ENCODE measurements at regions not wholly inside any gene's neighbourhood (a gene's known extent, or its start where the extent isn't known, plus 50 kb on each side); places are given as distances from the start of the nearest gene placed in this dataset.

DNA sequence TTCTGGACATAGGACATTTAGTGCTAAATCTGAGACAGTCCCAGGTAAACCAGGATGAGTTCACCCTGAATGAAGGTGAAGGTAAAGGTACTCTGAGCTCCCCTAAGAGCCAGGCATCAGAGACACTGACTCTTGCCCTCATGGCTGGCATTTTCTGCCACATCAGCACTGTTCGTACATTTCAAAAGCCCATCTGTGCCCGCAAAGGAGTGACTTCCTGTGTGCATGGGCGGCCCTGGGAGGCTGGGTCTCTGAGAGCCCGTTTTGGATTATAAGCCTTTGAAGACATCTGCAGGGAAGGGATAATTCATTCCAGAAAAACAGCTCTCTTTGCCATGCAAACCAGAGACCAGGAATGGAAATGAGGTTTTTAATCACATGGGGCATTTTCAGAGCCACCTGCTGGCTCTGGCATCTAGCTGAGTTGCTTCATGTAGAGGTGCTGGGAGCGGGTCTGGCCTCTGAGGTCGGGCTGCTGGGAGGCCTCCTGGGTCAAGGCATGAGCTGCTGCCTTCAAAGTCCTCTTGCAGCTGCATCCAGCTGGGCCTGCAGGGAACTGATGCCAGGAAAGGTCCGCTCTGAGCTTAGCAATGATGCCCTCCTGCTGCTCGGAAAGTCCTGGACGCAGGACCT is 348.3 kb downstream of the DHX35 start:
- DNase-seq (ENCODE audit: low read depth) = no peak

DNA sequence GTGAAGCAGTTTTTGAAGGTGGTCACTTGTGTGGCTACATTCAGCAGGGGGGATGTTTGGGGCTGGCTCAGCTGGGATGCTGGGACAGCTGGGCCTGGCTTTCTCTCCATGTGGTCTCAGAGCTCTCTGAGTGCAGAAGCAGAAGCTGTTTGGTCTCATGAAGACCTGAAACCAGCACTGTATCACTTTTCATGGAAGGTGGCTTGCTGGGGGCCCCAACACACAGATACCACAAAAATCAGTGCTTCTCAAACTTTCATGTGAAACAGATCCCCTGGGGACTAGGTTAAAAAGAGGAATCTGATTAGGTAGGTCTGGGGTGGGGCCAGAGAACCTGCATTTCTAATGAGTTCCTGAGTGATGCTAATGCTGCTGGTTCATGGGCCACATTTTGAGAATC is 347.3 kb downstream of the DHX35 start:
- DNase-seq (ENCODE audit: low read depth) = no peak

DNA sequence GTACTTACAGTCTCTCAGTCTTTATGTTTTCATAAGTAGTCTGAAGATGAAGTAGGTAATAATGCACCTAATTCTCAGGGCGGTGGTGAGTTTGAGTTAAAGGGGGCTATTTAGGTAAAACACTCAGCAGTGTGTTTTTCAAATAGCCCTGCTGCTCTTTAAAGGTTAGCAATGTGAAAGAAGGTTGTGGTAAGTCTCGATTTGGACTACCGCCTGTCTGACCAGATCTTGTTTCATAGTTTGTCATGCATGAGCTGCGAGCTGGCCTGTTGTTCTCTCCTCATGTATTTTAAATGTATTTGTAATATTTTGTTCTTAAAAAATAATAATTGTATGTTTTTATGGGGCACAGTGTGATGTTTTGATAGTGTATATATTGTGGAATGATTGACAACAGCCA is 340.2 kb downstream of the DHX35 start:
- DNase-seq (ENCODE audit: low read depth) = no peak

DNA sequence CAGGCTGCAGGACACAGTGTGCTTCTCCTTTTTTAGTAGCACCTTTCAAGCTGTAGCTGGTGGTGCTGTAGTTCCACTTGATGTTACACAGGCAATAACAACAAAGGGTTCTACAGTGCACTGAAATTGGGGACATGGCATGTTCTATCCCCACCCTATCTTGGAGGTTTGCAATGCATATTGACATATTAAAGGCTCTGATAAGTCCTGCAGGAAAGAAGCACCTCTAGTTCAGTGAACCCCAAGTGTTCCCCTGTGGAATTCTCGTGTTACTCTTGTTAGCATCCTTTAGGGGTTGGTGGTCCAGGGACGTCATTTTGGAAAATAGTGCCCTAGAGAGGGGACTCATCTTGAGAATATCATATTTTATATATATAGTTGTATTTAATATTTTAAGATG is 337.6 kb downstream of the DHX35 start:
- DNase-seq (ENCODE audit: low read depth) = no peak

DNA sequence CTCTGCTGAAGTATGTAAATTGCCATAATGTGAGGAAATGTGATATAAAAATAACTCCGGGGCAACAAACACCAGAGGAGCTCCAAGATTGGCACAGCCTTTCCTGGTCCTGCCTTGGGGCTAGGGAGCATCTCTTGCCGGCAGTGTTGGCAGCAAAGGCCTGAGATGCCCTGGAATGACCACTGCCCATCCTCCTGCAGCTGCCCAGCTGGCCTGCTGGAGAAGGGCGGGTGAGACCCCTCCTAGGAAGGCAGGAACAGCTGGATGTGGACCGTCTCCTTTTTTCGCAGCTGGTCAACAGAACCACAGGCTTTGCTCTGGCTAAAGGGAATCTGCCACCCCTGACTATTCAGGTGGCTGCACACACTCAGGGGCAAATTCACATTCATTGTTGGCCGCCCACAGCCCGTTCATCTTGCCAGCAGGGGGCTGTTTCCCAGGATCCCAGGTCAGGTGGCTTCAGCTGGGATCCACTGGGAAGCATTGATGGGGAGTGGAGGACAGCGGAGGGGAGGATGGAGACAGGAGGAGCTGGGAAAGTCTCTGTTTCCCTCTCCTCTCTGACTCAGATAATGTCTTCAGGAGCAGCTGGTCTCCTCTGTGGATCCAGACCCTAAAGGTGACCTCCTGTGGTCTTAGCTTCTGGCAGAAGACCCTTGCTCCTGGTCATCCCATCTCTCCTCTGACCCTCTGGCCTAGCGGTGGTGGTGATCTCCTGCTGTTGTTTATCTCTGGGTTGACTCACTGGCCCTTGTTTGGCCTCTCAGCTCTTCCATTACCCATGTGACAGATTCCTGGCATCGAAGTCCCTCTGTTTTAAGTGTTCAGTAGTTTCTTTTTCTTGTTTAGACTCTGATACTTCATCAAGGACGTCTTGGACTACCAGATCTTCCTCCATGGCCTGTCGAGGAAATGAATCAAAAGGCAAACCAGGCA is 336.7 kb downstream of the DHX35 start:
- no peak for DNase-seq (ENCODE audit: low read depth)

DNA sequence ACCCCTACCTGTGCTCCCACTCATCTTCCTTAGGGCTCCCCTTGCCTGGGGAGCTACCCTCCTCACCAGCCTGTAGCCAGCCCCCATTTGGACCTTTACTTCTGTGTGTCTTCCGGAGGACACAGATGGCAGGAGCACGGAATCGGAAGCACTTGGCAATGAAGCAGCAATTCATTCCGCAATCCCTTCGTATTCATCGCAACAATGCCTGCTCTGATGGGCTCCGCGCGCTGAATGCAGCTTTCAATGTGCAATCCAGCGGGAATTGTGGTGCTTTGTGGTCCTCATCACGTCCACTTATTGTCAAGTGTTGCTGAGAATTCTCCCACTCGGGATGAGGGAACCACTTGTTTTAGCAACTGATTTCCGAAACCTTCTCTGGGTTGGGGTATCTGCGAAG is 336.0 kb downstream of the DHX35 start:
- no peak for DNase-seq (ENCODE audit: low read depth)

DNA sequence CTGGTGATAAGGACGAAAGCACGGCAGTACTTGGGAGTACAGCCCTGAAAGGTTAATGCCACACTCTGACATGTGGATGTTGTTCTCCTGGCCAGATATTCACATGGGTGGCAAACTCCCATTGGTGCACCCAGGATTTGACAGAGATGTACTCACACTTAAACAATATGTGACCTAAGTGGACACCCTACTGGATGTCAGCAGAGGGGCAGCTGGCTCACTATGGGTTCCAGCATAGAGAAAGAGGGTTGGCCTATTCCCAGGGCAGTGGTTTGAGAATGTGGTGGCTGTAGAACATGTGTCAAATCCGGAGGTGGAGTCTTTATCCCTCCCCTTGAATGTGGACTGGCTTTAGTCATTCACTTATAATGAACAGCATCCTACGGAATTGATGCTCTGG is 333.2 kb downstream of the DHX35 start:
- no peak for DNase-seq (ENCODE audit: low read depth)

DNA sequence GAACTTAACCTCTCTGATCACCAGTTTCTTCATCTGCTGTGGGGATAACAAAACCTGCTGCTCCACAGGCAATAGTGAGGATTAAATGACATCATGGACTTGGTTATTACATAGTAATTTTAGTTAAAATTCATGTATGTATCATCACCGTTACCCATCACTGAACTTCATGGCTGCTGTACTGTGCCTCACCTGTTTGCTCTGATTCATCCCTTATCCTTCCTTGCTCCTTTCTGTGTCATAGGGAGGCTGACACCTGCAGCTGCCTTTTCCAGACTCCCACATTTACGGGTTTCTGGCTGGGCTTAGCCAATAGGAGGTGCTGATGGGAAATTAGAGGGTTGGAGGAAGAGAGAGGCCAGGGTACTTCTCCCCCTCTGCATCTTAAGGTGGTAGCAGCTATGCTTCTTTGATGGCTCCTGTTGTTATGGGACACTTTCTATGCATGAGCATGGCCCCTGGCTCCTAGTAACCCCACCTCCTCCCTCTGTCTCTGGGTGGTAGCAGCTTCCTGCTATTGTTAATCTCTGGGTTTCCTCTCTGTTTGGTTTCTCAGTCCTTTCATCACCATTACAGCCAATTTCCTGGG is 332.1 kb downstream of the DHX35 start:
- no peak for DNase-seq (ENCODE audit: low read depth)

DNA sequence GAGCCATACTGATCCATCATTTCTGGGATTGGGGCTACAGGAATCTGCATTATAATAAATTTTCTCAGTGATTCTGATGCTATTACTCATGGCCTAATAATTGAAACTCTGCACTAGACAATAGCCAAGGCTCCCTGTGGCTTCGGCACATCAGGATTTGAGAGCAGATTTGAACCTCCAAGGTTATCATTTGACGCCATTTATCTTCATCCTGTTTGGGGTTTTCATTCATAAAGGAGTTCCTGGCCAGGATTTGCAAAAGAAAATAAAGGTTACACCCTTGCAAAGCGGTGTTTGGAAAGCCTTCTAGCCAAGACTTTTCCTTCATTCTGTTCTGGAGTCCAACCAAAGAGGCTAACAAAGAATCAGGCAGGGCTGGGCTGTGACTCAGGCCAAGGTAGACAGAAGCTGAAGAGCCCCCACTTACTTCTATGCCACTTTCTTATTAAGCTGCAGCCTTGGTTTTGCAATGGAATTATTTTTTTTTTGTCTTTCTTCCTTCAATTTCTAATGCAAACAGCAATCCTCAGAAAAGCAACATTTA is 330.1 kb downstream of the DHX35 start:
- no peak for DNase-seq (ENCODE audit: low read depth)

DNA sequence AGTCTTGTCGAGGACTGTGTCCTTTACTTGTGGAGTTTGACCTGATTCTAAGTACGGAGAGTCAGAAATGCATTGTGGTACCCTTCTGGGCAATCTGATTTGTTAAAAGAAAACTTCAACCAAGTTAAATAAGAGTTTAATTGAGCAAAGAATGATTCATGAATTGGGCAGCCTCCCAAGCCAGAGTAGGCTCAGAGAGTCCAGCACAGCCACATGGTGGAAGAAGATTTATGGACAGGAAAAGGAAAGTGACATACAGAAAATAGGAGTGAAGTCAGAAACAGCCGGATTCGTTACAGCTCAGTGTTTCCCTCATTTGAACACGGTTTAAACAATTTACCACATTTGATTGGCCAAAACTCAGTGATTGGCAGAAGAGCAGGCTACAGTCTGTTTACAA is 329.2 kb downstream of the DHX35 start:
- no peak for DNase-seq (ENCODE audit: low read depth)

DNA sequence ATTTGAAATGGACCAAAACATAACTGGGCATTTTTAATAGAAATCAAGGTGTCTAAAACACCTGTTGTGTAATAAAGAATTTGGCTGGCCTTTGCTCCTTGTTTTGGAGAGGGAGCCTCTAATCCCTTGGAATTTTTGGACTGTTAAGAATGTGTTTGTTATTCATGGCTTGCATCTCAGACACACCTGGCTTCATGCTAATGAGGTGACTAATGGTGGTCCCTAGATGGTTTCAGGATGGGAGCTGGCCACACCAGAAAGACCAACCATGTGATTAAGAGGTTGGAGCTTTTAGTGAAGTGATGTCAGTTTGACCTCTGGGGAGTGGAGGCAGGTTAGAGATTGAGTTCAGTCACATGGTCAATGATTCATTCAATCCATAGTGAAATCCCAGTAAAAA is 328.4 kb downstream of the DHX35 start:
- no peak for DNase-seq (ENCODE audit: low read depth)

DNA sequence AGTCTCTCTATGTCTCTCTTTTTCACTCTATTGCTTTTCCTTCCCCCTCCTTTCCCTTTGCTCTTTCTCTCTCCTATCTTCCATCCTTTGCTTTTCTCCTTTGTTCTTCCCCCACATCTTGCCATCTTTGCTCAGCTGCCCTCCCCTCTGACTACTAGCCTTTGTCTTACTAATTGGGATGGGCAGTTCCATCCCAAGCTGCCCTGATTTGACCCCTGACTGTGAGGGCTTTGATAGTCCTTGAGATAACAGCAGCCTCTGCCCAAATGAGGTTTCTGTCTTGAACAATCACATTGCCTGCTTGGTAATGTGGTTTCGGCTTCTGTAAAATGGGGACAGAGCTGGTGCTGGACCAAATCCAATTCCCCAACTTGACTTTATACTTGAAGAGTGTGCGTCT is 327.7 kb downstream of the DHX35 start:
- DNase-seq (ENCODE audit: low read depth) = no peak

DNA sequence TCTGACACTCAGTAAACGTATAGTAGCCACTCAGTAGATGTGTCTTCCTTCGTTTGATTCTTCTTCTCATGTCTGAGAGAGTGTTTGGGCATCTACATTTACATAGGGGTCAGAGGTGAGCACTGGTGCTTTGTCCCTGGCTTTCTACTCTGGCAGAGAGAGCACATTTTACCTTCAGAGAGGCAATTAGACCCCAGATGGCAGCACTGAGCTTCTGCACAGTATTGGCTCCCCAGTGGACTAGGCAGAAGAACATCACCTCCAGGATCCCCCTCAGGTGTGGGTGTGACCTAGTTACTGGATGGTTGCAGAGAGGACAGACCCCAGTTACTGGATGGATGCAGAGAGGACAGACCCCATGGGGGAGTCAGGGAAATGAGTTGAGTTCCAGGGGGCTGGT is 327.2 kb downstream of the DHX35 start:
- DNase-seq (ENCODE audit: low read depth) = no peak

DNA sequence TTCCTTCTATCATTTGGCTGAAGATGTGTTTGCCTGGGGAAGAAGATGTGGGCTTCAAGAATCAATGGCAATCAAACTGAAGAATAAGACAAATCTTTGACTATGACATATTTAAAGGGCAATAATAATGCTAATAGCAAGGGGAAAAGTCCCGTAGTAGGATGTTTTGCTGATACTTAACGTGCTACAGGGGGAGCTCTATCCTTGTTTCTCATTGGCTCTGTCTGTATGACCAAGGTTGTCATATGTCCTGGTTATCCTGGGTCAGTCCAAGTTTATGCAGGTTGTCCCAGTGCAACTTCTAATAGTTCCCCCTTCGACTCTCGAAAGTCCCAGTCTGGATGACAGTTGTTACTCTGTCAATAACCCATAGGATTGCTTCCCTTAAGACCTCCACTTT is 321.3 kb downstream of the DHX35 start:
- no peak for DNase-seq (ENCODE audit: low read depth)

DNA sequence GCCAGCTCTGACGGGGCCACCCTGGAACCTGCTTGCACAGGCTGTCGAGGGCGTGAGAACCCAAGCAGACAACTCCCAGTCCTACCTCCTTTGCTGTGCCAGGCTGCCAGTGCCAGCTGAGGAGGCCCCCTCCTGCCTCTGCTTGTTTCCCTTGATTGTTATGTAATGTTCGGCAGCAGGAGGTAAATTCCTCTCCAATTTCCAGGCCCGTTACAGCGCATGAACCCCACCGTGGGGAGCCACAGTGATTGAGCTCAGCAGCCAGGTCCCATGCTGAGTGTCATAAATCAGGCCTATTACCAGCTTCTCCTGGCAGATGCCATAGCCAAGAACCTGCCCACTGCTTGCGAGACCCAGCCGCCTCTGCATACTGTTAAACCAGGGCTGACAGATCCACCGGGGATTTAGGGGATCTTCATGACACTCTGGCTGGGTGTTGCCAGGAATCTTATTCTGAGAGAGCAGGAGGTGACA is 320.5 kb downstream of the DHX35 start:
- DNase-seq (ENCODE audit: low read depth) = no peak

DNA sequence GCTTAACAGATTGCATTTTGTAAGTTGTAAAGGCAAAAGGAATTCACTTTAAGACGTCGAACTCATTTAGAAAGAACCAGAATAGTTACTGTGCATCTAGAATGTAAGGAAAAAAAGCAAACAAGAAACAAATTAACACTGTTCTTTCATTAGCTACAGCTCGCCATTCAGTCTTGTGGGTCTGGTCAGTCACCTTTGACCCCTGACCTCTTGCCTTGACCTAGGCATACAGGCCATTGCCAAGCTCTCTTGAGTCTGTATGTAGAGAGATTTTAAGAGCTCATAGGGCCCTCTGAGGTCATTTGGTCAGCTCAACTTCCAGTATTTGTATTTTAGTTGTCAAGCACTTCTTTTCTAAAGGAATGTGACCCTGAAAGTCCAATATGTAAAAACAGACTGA is 318.7 kb downstream of the DHX35 start:
- no peak for DNase-seq (ENCODE audit: low read depth)

DNA sequence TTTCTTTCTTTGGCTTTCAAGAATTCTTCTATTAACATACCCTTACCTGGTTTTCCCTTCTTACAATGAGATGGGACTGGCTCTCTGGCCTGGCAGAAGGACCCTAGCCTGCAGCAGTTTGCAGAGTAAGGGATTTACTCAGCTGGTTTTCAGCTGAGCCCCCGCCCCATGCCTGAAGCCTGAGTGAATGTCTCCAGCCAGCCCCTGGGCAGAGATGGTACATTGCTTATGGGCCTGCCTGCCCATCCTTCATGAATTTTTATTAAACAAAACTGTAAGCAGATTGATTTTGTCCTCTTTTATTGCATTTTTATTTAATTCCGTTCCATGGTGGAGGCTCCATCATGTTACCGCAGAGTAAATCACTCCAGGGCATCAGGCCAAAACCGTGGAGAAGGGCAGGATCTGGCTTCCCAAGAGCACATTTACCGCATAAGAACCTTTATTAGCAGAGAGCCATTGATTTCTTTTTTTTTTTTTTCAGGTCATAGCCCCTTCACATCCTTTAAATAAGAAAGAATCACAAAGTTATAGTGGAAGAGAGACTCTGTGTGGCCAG is 316.2 kb downstream of the DHX35 start:
- no peak for DNase-seq (ENCODE audit: low read depth)

DNA sequence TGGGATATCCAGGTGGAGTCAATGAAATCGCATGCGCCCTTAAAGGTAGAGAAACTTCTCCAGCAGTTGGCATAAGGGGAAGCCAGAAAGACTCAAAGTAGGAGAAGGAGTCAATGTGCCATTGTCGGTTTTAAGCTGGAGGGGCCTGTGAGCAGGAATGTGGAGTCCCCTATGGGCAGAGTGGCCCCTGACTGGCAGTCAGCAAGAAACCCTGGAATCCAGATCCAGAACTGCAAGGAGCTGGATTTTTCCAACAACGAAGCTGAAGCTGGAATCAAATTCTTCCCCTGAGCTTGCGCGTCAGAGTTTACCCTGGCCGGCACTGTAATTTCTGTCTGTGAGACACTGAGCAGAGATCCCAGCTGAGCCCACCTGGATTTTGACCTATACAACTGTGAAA is 315.0 kb downstream of the DHX35 start:
- no peak for DNase-seq (ENCODE audit: low read depth)

DNA sequence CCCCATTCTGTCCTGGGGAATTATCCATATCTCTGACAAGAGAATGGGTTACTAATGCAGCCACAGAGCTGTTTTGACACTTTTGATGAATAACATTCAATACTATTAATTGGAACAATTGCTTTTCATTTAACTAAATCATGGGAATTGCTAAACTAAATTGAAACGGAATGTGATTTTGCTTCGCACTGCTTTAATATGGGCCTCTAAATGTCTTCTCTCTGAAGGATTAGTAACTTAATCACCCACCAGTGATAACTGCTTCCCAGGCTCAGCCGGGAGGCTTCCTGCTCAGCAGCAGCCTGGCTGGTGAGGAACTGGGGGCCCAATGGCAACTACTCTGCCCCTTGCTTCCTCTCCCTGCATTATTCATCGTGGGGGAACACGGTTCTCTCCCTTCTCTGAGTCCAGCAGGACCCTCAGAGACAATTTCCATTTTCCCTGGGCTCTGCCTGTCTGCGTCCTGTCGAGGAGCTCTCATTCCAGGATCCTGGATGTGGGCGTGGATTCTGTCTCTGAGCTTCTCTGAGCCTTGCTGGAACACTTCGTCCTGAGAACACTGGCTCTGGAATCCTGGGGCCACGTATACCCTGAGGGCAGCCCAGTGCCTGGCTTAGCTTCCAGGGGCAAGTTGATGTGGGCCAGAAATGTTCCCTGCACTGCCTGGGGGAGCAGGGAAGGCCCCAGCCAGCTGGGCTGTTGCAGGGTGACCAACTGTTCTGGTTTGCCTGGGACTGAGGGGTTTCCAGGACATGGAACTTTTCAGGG is 308.9 kb downstream of the DHX35 start:
- DNase-seq (ENCODE audit: low read depth) = no peak

DNA sequence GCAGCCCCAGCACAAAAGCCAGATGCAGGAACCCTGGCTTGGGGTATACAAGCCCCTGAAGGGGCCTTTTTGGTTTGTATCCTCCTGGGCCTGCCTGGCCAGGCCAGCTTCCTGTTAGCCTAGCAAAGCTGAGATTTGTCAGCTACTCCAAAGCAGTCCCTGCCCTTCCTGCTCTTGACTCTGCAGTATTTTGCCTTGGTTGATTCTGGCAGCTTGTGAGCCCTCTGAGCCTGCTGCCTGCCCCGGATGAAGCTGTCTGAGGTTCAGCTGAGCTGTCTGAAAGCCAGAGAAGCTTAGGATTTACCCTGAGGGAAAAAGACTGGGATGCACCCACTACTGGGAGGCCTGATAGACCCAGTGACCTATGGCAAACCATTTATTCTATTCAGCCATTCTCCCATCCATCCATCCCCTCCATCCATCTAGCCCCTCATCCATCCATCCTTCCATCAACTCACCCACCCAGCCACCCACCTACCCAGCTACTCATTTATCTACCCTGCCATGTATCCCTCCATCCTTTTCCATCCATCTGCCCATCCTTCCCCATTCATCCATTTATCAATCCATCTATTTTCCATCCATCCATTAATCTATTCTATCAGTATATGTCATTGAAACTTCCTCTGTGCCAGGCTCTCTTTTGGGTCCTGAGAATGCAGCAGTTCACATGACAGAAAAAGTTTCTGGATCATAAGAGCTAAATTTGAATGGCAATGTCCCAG is 307.5 kb downstream of the DHX35 start:
- no peak for DNase-seq (ENCODE audit: low read depth)

DNA sequence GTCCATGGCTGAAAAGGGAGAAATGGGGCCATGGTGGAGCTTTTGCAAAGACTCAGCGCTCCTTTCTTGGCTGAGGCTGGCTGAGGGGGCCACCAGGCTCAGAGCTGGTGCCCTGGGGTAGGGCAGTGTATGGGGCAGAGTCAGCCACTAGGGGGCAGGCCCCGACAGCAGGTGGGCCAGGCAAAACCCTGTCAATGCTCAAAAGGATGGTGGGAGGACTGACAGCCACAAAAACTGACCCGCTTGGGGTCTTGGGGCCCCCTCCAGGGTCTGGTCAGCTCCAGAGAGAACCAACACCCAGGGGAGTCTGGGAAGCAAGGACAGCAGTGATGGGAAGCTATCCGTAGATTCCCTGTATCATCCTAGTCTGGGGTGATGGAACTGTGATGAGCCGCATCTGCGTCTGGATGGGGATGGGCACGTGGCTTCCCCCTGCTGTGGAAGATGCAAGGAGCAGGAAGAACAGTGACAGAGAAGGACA is 306.9 kb downstream of the DHX35 start:
- DNase-seq (ENCODE audit: low read depth) = no peak

Data from CMK (cell line).